Erythroblast (primary cell): ENCODE measurements at regions not wholly inside any gene's neighbourhood (a gene's known extent, or its start where the extent isn't known, plus 50 kb on each side); places are given as distances from the start of the nearest gene placed in this dataset.

Experiments
- GATA1 ChIP-seq: IDR thresholded peaks from 2 replicates; pipeline ENCODE4 v1.6.1; 2011; ENCODE audit warnings: low read depth, mild to moderate bottlenecking, control low read depth, low read length, moderate library complexity
- POLR2A ChIP-seq: IDR thresholded peaks from 2 replicates; pipeline ENCODE4 v1.6.1; 2011; ENCODE audit warnings: mild to moderate bottlenecking, low read length

- TF ChIP-seq POLR2A (no peak), GATA1 (no peak)
Observed at GRCh38 chr11:109512680-109513079, 90.7 kb downstream of the C11orf87 start.
